Peyer's patch (tissue), 4 donors: ENCODE measurements at regions not wholly inside any gene's neighbourhood (a gene's known extent, or its start where the extent isn't known, plus 50 kb on each side); places are given as distances from the start of the nearest gene placed in this dataset.

Experiments used
- POLR2A ChIP-seq, 2 donors: fragments of 450-650 bp; IDR thresholded peaks; one replicate each; pipeline ENCODE4 v1.5.1; 2017; ENCODE audit warnings: antibody characterized with exemption in 2 of 2, mild to moderate bottlenecking in 2 of 2, moderate library complexity in 2 of 2
- TF ChIP-seq, protein P1 (sequence below), 6 experiments: fragments of 450-650 bp in 4 of 6; fragments of 200-600 bp in 2 of 6; sonication (generic) in 1 of 6; IDR thresholded peaks; one replicate each; pipeline ENCODE4 v1.5.1; 2017 to 2019; ENCODE audit warnings: antibody characterized with exemption in 6 of 6, mild to moderate bottlenecking in 3 of 6, moderate library complexity in 1 of 6

DNA sequence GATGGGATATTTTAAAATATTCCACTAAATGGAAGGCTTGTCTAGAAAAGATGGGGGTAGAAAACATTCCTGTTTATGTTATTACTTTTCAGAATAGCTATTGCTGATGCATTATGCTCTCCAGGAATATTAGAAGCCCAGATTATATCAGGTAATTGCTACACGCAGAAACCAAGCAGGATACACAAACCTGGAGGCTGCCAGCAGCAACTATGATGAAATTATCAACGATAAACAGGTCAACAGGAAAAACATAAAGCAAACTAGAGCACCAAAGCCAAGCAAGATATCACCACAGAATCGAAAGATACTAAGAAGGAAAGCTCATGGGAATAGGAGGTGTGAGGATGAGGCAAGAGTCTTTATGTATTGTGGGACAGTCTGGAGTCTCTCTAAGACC is 113.2 kb upstream of the SPATS2L start:
- no peak for TF ChIP-seq POLR2A (IDR thresholded peaks at IDR 0.05)
- TF ChIP-seq, protein P1, sequence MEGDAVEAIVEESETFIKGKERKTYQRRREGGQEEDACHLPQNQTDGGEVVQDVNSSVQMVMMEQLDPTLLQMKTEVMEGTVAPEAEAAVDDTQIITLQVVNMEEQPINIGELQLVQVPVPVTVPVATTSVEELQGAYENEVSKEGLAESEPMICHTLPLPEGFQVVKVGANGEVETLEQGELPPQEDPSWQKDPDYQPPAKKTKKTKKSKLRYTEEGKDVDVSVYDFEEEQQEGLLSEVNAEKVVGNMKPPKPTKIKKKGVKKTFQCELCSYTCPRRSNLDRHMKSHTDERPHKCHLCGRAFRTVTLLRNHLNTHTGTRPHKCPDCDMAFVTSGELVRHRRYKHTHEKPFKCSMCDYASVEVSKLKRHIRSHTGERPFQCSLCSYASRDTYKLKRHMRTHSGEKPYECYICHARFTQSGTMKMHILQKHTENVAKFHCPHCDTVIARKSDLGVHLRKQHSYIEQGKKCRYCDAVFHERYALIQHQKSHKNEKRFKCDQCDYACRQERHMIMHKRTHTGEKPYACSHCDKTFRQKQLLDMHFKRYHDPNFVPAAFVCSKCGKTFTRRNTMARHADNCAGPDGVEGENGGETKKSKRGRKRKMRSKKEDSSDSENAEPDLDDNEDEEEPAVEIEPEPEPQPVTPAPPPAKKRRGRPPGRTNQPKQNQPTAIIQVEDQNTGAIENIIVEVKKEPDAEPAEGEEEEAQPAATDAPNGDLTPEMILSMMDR (IDR thresholded peaks at IDR 0.05): no peak
